ENCODE measurements at regions not wholly inside any gene's neighbourhood (a gene's known extent, or its start where the extent isn't known, plus 50 kb on each side); places are given as distances from the start of the nearest gene placed in this dataset.

DNA sequence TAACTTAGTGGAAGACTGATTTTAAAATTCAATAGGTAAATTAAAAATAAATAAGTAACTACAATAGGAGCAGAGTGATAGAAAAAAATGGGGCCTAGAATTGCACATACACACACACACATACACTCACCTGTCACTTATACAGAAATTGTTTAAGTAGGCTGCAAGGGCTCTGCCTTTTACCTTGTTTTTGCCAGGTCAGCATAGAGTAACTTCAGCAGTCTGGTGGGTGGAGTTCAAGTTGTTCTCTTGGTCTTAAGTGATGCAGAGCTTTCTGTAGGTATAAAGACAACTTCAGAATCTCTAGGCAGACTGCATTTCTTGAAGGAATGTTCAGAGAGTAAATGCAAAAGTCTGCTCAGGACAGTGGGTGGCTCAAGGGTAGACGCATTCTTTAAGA lies 457.0 kb downstream of the INHBA start:
- Mint-ChIP-seq H3K9me3 (peaks cover 0 to 10% (median 3%) of the 10 kb centered on the region in 7 donors), H3K27me3 (ENCODE audit: low read depth in 3 of 3) (peaks cover 0 to 1% (median 0%) of the 10 kb centered on the region in 3 donors), H3K36me3 (no peaks in the 10 kb centered on the region), H3K4me3 (no peak overlapping the region), H3K27ac (no peak overlapping the region), H3K4me1 (no peaks in the 10 kb centered on the region)
- no peak overlapping the region for H2AFZ ChIP-seq (ENCODE audit: insufficient read depth, low read depth, low read length, poor library complexity, severe bottlenecking)
- no peaks in the 10 kb centered on the region for H3K4me1 ChIP-seq (ENCODE audit: control insufficient read depth in 1 of 2, insufficient read depth in 2 of 2, low read length in 2 of 2)
- no peak overlapping the region for H3K4me3 ChIP-seq (replicated peaks in 1 of 3; ENCODE audit: low read depth in 2 of 3, low read length in 3 of 3)
- H4K20me1 ChIP-seq (ENCODE audit: insufficient read depth, low read length), result no peaks in the 10 kb centered on the region
- peaks cover 0 to 5% of the 10 kb centered on the region in 2 donors for H3K9me3 ChIP-seq (replicated peaks in 1 of 2; ENCODE audit: control insufficient read depth in 1 of 2, insufficient read depth in 1 of 2, low read length in 2 of 2)
- no peak overlapping the region for H3K27ac ChIP-seq (ENCODE audit: low read depth in 1 of 2, low read length in 2 of 2)
- no peaks in the 10 kb centered on the region for H3K36me3 ChIP-seq (replicated peaks in 1 of 2; ENCODE audit: control insufficient read depth in 1 of 2, insufficient read depth in 2 of 2, low read length in 2 of 2)
- no CpG with 5 or more reads among the region's 1 CpG for WGBS (ENCODE audit: insufficient coverage)
- no peak for DNase-seq
- TF ChIP-seq, protein P1, sequence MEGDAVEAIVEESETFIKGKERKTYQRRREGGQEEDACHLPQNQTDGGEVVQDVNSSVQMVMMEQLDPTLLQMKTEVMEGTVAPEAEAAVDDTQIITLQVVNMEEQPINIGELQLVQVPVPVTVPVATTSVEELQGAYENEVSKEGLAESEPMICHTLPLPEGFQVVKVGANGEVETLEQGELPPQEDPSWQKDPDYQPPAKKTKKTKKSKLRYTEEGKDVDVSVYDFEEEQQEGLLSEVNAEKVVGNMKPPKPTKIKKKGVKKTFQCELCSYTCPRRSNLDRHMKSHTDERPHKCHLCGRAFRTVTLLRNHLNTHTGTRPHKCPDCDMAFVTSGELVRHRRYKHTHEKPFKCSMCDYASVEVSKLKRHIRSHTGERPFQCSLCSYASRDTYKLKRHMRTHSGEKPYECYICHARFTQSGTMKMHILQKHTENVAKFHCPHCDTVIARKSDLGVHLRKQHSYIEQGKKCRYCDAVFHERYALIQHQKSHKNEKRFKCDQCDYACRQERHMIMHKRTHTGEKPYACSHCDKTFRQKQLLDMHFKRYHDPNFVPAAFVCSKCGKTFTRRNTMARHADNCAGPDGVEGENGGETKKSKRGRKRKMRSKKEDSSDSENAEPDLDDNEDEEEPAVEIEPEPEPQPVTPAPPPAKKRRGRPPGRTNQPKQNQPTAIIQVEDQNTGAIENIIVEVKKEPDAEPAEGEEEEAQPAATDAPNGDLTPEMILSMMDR (IDR thresholded peaks at IDR 0.05), result no peak
- H3K27me3 ChIP-seq (ENCODE audit: control insufficient read depth in 2 of 2, insufficient read depth in 2 of 2, low read length in 2 of 2), result no peaks in the 10 kb centered on the region
- H3K9ac ChIP-seq (ENCODE audit: insufficient read depth, low read length, poor library complexity, severe bottlenecking), result no peak overlapping the region
- H3K79me2 ChIP-seq (ENCODE audit: insufficient read depth, low read length), result no peaks in the 10 kb centered on the region
- H3K4me2 ChIP-seq (replicated peaks; ENCODE audit: extremely low read depth, low read length, poor library complexity, severe bottlenecking), result no peak overlapping the region
- intact Hi-C loops (cut with micrococcal nuclease), result no loop called here

DNA sequence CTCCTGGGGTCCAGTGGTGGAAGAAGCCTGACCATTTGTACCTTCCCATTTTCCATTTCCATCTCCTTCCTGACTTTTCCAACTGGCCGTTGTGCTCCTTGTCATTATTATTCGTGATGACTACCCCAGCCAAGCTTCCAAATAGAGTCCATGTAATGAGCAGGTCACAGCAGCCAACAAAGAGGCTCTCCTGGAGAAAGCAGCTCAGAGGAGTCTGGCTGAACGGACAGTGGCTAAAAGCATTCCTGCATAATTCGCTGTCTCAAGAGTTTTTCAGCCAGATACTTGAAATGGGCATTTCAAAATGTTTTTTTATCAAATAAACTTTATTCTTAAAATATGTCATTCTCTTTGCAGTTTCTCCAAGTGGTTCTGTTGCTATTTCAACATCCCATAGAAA lies 458.6 kb downstream of the INHBA start:
- H3K27me3 Mint-ChIP-seq (ENCODE audit: low read depth in 3 of 3), result peaks cover 0 to 1% (median 0%) of the 10 kb centered on the region in 3 donors
- peaks cover 0 to 8% (median 0%) of the 10 kb centered on the region in 7 donors for H3K9me3 Mint-ChIP-seq
- intact Hi-C loops (cut with micrococcal nuclease), result no loop called here
- DNase-seq, result no peak
- no peak overlapping the region for H2AFZ ChIP-seq (ENCODE audit: insufficient read depth, low read depth, low read length, poor library complexity, severe bottlenecking)
- no peaks in the 10 kb centered on the region for H4K20me1 ChIP-seq (ENCODE audit: insufficient read depth, low read length)
- H3K9ac ChIP-seq (ENCODE audit: insufficient read depth, low read length, poor library complexity, severe bottlenecking), result no peak overlapping the region
- H3K27ac Mint-ChIP-seq, result no peak overlapping the region
- H3K9me3 ChIP-seq (replicated peaks in 1 of 2; ENCODE audit: control insufficient read depth in 1 of 2, insufficient read depth in 1 of 2, low read length in 2 of 2), result no peaks in the 10 kb centered on the region
- H3K79me2 ChIP-seq (ENCODE audit: insufficient read depth, low read length), result no peaks in the 10 kb centered on the region
- H3K27me3 ChIP-seq (ENCODE audit: control insufficient read depth in 2 of 2, insufficient read depth in 2 of 2, low read length in 2 of 2), result no peaks in the 10 kb centered on the region
- no peak overlapping the region for H3K4me2 ChIP-seq (replicated peaks; ENCODE audit: extremely low read depth, low read length, poor library complexity, severe bottlenecking)
- H3K4me3 Mint-ChIP-seq, result no peak overlapping the region
- no peak overlapping the region for H3K4me3 ChIP-seq (replicated peaks in 1 of 3; ENCODE audit: low read depth in 2 of 3, low read length in 3 of 3)
- 100% methylated on average over 3 of the region's 4 CpGs for WGBS (ENCODE audit: insufficient coverage)
- no peaks in the 10 kb centered on the region for H3K4me1 Mint-ChIP-seq
- H3K27ac ChIP-seq (ENCODE audit: low read depth in 1 of 2, low read length in 2 of 2), result no peak overlapping the region
- H3K4me1 ChIP-seq (ENCODE audit: control insufficient read depth in 1 of 2, insufficient read depth in 2 of 2, low read length in 2 of 2), result no peaks in the 10 kb centered on the region
- H3K36me3 Mint-ChIP-seq, result no peaks in the 10 kb centered on the region
- no peaks in the 10 kb centered on the region for H3K36me3 ChIP-seq (replicated peaks in 1 of 2; ENCODE audit: control insufficient read depth in 1 of 2, insufficient read depth in 2 of 2, low read length in 2 of 2)
- TF ChIP-seq, protein P1 (IDR thresholded peaks at IDR 0.05), result no peak

Measured in CD14-positive monocyte (primary cell).